T-helper 1 cell (primary cell): ENCODE measurements at regions not wholly inside any gene's neighbourhood (a gene's known extent, or its start where the extent isn't known, plus 50 kb on each side); places are given as distances from the start of the nearest gene placed in this dataset.
A peak's percentile ranks its signal among the peaks of the same experiment; 100 is the strongest.
"Not testable (repeated sequence)": the region's sequence is repeated elsewhere in the genome, so short reads cannot be mapped to it uniquely, and the experiment has no call there.

Experiments used
- DNase-seq, 5 donors: peaks; one replicate each; pipeline ENCODE4 v3.0.0-alpha.2; 2012 to 2020

GRCh38 chr9:62798884-62799850, 1609.3 kb downstream of the SPATA31A7 start:
- DNase-seq = peak in 1 of 5 donors; percentile 73

GRCh38 chr9:62799851-62800371, 1610.1 kb downstream of the SPATA31A7 start:
- peak in 1 of 5 donors; percentile 28 for DNase-seq

- DNase-seq = peak in 1 of 5 donors; percentile 35
Observed at GRCh38 chr9:62800451-62801371, 1610.9 kb downstream of the SPATA31A7 start.

- peak in 1 of 5 donors; percentile 22 for DNase-seq
Observed at GRCh38 chr9:62801372-62801811, 1611.6 kb downstream of the SPATA31A7 start.

- peak in 4 of 5 donors; percentile 37 to 85 (median 46) for DNase-seq
Observed at GRCh38 chr9:62801961-62802718, 1612.3 kb downstream of the SPATA31A7 start.

- DNase-seq = not testable (repeated sequence)
Observed at GRCh38 chr9:62802719-62803079, 1612.9 kb downstream of the SPATA31A7 start.

- not testable (repeated sequence) for DNase-seq
Observed at GRCh38 chr9:62803099-62803498, 1613.3 kb downstream of the SPATA31A7 start.

GRCh38 chr9:62804314-62804713, 1614.5 kb downstream of the SPATA31A7 start:
- not testable (repeated sequence) for DNase-seq

GRCh38 chr9:62807424-62807823, 1617.6 kb downstream of the SPATA31A7 start:
- not testable (repeated sequence) for DNase-seq

GRCh38 chr9:62808081-62808480, 1618.2 kb downstream of the SPATA31A7 start:
- not testable (repeated sequence) for DNase-seq

GRCh38 chr9:62810318-62810717, 1620.5 kb downstream of the SPATA31A7 start:
- not testable (repeated sequence) for DNase-seq

- DNase-seq = not testable (repeated sequence)
Observed at GRCh38 chr9:62810811-62811315, 1621.0 kb downstream of the SPATA31A7 start.

GRCh38 chr9:62815436-62815835, 1625.6 kb downstream of the SPATA31A7 start:
- not testable (repeated sequence) for DNase-seq

GRCh38 chr9:62816331-62816730, 1626.5 kb downstream of the SPATA31A7 start:
- DNase-seq = not testable (repeated sequence)

GRCh38 chr9:62817214-62817613, 1627.4 kb downstream of the SPATA31A7 start:
- DNase-seq = not testable (repeated sequence)

GRCh38 chr9:62822185-62822584, 1632.3 kb downstream of the SPATA31A7 start:
- DNase-seq = not testable (repeated sequence)

- DNase-seq = not testable (repeated sequence)
Observed at GRCh38 chr9:62827957-62828907, 1638.4 kb downstream of the SPATA31A7 start.

- DNase-seq = not testable (repeated sequence)
Observed at GRCh38 chr9:62830829-62831459, 1641.1 kb downstream of the SPATA31A7 start.

GRCh38 chr9:62833323-62834200, 1643.7 kb downstream of the SPATA31A7 start:
- not testable (repeated sequence) for DNase-seq
